ENCODE measurements at regions not wholly inside any gene's neighbourhood (a gene's known extent, or its start where the extent isn't known, plus 50 kb on each side); places are given as distances from the start of the nearest gene placed in this dataset.

- no peak overlapping the region for H2BK15ac ChIP-seq (replicated peaks; ENCODE audit: low read depth)
- H2BK120ac ChIP-seq (ENCODE audit: low read depth, low read length), result no peak overlapping the region
- H3K79me2 ChIP-seq (ENCODE audit: control insufficient read depth, insufficient read depth, low read length), result no peaks in the 10 kb centered on the region
- no peaks in the 10 kb centered on the region for H3K27me3 ChIP-seq (ENCODE audit: insufficient read depth, low read length, poor library complexity)
- H2AK5ac ChIP-seq (ENCODE audit: low read length), result no peak overlapping the region
- no peak overlapping the region for H3K27ac ChIP-seq (ENCODE audit: low read depth, low read length)
- H3K4ac ChIP-seq (ENCODE audit: low read depth, low read length), result no peak overlapping the region
- H3K79me1 ChIP-seq (ENCODE audit: low read length), result no peaks in the 10 kb centered on the region
- H3K23ac ChIP-seq (ENCODE audit: low read length), result no peak overlapping the region
- H3K18ac ChIP-seq (ENCODE audit: low read length), result no peak overlapping the region
- no peak overlapping the region for H4K8ac ChIP-seq (ENCODE audit: low read depth, low read length)
- no peak overlapping the region for H3K56ac ChIP-seq (ENCODE audit: low read length)
- no peak overlapping the region for H3K4me2 ChIP-seq (ENCODE audit: low read length)
- no CpG with 5 or more reads among the region's 3 CpGs for WGBS (ENCODE audit: extremely low coverage, insufficient coverage, low lambda C conversion rate)
- H2BK5ac ChIP-seq (ENCODE audit: low read length), result no peak overlapping the region
- H3K36me3 ChIP-seq (ENCODE audit: control insufficient read depth, insufficient read depth, low read length), result no peaks in the 10 kb centered on the region
- H3K4me3 ChIP-seq (ENCODE audit: low read length), result no peak overlapping the region
- no peak overlapping the region for H4K5ac ChIP-seq (ENCODE audit: low read length)
- H3K4me1 ChIP-seq (ENCODE audit: control insufficient read depth, low read depth, low read length), result no peaks in the 10 kb centered on the region
- no peak overlapping the region for H3K9ac ChIP-seq (ENCODE audit: low read length)
- no peak for DNase-seq
Measured at GRCh38 chr10:10235003-10235402, 782.7 kb upstream of the CELF2 start.

GRCh38 chr10:10247585-10247984 is 770.1 kb upstream of the CELF2 start:
- no peak overlapping the region for H4K5ac ChIP-seq (ENCODE audit: low read length)
- H3K4me2 ChIP-seq (ENCODE audit: low read length), result no peak overlapping the region
- H3K36me3 ChIP-seq (ENCODE audit: control insufficient read depth, insufficient read depth, low read length), result no peaks in the 10 kb centered on the region
- no peak overlapping the region for H4K8ac ChIP-seq (ENCODE audit: low read depth, low read length)
- no peak overlapping the region for H2BK120ac ChIP-seq (ENCODE audit: low read depth, low read length)
- WGBS (ENCODE audit: extremely low coverage, insufficient coverage, low lambda C conversion rate), result no CpG with 5 or more reads among the region's 6 CpGs
- H3K9ac ChIP-seq (ENCODE audit: low read length), result no peak overlapping the region
- H2BK5ac ChIP-seq (ENCODE audit: low read length), result no peak overlapping the region
- no peak overlapping the region for H2AK5ac ChIP-seq (ENCODE audit: low read length)
- H3K4ac ChIP-seq (ENCODE audit: low read depth, low read length), result no peak overlapping the region
- H3K79me1 ChIP-seq (ENCODE audit: low read length), result no peaks in the 10 kb centered on the region
- H2BK15ac ChIP-seq (replicated peaks; ENCODE audit: low read depth), result no peak overlapping the region
- H3K27me3 ChIP-seq (ENCODE audit: insufficient read depth, low read length, poor library complexity), result no peaks in the 10 kb centered on the region
- no peaks in the 10 kb centered on the region for H3K4me1 ChIP-seq (ENCODE audit: control insufficient read depth, low read depth, low read length)
- H3K56ac ChIP-seq (ENCODE audit: low read length), result no peak overlapping the region
- no peak overlapping the region for H3K4me3 ChIP-seq (ENCODE audit: low read length)
- H3K79me2 ChIP-seq (ENCODE audit: control insufficient read depth, insufficient read depth, low read length), result no peaks in the 10 kb centered on the region
- H3K18ac ChIP-seq (ENCODE audit: low read length), result no peak overlapping the region
- no peak overlapping the region for H3K23ac ChIP-seq (ENCODE audit: low read length)
- DNase-seq, result no peak
- H3K27ac ChIP-seq (ENCODE audit: low read depth, low read length), result no peak overlapping the region

GRCh38 chr10:10256860-10257259 is 760.8 kb upstream of the CELF2 start:
- no peak overlapping the region for H4K5ac ChIP-seq (ENCODE audit: low read length)
- H3K79me2 ChIP-seq (ENCODE audit: control insufficient read depth, insufficient read depth, low read length), result no peaks in the 10 kb centered on the region
- H3K36me3 ChIP-seq (ENCODE audit: control insufficient read depth, insufficient read depth, low read length), result no peaks in the 10 kb centered on the region
- no peak overlapping the region for H3K4me2 ChIP-seq (ENCODE audit: low read length)
- H2AK5ac ChIP-seq (ENCODE audit: low read length), result no peak overlapping the region
- H3K27ac ChIP-seq (ENCODE audit: low read depth, low read length), result no peak overlapping the region
- H4K8ac ChIP-seq (ENCODE audit: low read depth, low read length), result no peak overlapping the region
- H3K79me1 ChIP-seq (ENCODE audit: low read length), result no peaks in the 10 kb centered on the region
- no peak overlapping the region for H3K56ac ChIP-seq (ENCODE audit: low read length)
- no peak overlapping the region for H3K23ac ChIP-seq (ENCODE audit: low read length)
- WGBS (ENCODE audit: extremely low coverage, insufficient coverage, low lambda C conversion rate), result no CpG with 5 or more reads among the region's 3 CpGs
- H3K9ac ChIP-seq (ENCODE audit: low read length), result no peak overlapping the region
- H2BK15ac ChIP-seq (replicated peaks; ENCODE audit: low read depth), result no peak overlapping the region
- no peak overlapping the region for H3K4ac ChIP-seq (ENCODE audit: low read depth, low read length)
- no peak overlapping the region for H2BK120ac ChIP-seq (ENCODE audit: low read depth, low read length)
- H3K27me3 ChIP-seq (ENCODE audit: insufficient read depth, low read length, poor library complexity), result no peaks in the 10 kb centered on the region
- no peak overlapping the region for H3K18ac ChIP-seq (ENCODE audit: low read length)
- no peak overlapping the region for H3K4me3 ChIP-seq (ENCODE audit: low read length)
- no peak for DNase-seq
- H2BK5ac ChIP-seq (ENCODE audit: low read length), result no peak overlapping the region
- H3K4me1 ChIP-seq (ENCODE audit: control insufficient read depth, low read depth, low read length), result no peaks in the 10 kb centered on the region

GRCh38 chr10:10259013-10259412 is 758.7 kb upstream of the CELF2 start:
- Histone ChIP-seq H3K27me3 (ENCODE audit: insufficient read depth, low read length, poor library complexity) (no peaks in the 10 kb centered on the region), H2BK5ac (ENCODE audit: low read length) (no peak overlapping the region), H3K56ac (ENCODE audit: low read length) (no peak overlapping the region), H3K4ac (ENCODE audit: low read depth, low read length) (no peak overlapping the region), H2AK5ac (ENCODE audit: low read length) (no peak overlapping the region), H4K8ac (ENCODE audit: low read depth, low read length) (no peak overlapping the region), H2BK120ac (ENCODE audit: low read depth, low read length) (no peak overlapping the region), H3K4me3 (ENCODE audit: low read length) (no peak overlapping the region), H3K23ac (ENCODE audit: low read length) (no peak overlapping the region), H3K79me1 (ENCODE audit: low read length) (no peaks in the 10 kb centered on the region), H3K4me1 (ENCODE audit: control insufficient read depth, low read depth, low read length) (no peaks in the 10 kb centered on the region), H4K5ac (ENCODE audit: low read length) (no peak overlapping the region), H3K36me3 (ENCODE audit: control insufficient read depth, insufficient read depth, low read length) (no peaks in the 10 kb centered on the region), H2BK15ac (replicated peaks; ENCODE audit: low read depth) (no peak overlapping the region), H3K9ac (ENCODE audit: low read length) (no peak overlapping the region), H3K4me2 (ENCODE audit: low read length) (no peak overlapping the region), H3K27ac (ENCODE audit: low read depth, low read length) (no peak overlapping the region), H3K18ac (ENCODE audit: low read length) (no peak overlapping the region), H3K79me2 (ENCODE audit: control insufficient read depth, insufficient read depth, low read length) (no peaks in the 10 kb centered on the region)
- peak; percentile 5 for DNase-seq
- WGBS (ENCODE audit: extremely low coverage, insufficient coverage, low lambda C conversion rate), result no CpG with 5 or more reads among the region's 4 CpGs

- Histone ChIP-seq H2BK120ac (ENCODE audit: low read depth, low read length) (no peak overlapping the region), H3K18ac (ENCODE audit: low read length) (no peak overlapping the region), H3K79me1 (ENCODE audit: low read length) (no peaks in the 10 kb centered on the region), H3K4ac (ENCODE audit: low read depth, low read length) (no peak overlapping the region), H4K8ac (ENCODE audit: low read depth, low read length) (no peak overlapping the region), H3K23ac (ENCODE audit: low read length) (no peak overlapping the region), H3K27me3 (ENCODE audit: insufficient read depth, low read length, poor library complexity) (no peaks in the 10 kb centered on the region), H3K4me1 (ENCODE audit: control insufficient read depth, low read depth, low read length) (no peaks in the 10 kb centered on the region), H3K4me3 (ENCODE audit: low read length) (no peak overlapping the region), H3K4me2 (ENCODE audit: low read length) (no peak overlapping the region), H3K36me3 (ENCODE audit: control insufficient read depth, insufficient read depth, low read length) (no peaks in the 10 kb centered on the region), H3K79me2 (ENCODE audit: control insufficient read depth, insufficient read depth, low read length) (no peaks in the 10 kb centered on the region), H2BK15ac (replicated peaks; ENCODE audit: low read depth) (no peak overlapping the region), H3K56ac (ENCODE audit: low read length) (no peak overlapping the region), H4K5ac (ENCODE audit: low read length) (no peak overlapping the region), H3K27ac (ENCODE audit: low read depth, low read length) (no peak overlapping the region), H2BK5ac (ENCODE audit: low read length) (no peak overlapping the region), H3K9ac (ENCODE audit: low read length) (no peak overlapping the region), H2AK5ac (ENCODE audit: low read length) (no peak overlapping the region)
- DNase-seq, result no peak
- no CpG with 5 or more reads among the region's 8 CpGs for WGBS (ENCODE audit: extremely low coverage, insufficient coverage, low lambda C conversion rate)
Measured at GRCh38 chr10:10270126-10271050, 747.3 kb upstream of the CELF2 start.

All from mesendoderm (in vitro differentiated cells).